ENCODE measurements at regions not wholly inside any gene's neighbourhood (a gene's known extent, or its start where the extent isn't known, plus 50 kb on each side); places are given as distances from the start of the nearest gene placed in this dataset.
"Not testable (repeated sequence)": the region's sequence is repeated elsewhere in the genome, so short reads cannot be mapped to it uniquely, and the experiment has no call there.

DNA sequence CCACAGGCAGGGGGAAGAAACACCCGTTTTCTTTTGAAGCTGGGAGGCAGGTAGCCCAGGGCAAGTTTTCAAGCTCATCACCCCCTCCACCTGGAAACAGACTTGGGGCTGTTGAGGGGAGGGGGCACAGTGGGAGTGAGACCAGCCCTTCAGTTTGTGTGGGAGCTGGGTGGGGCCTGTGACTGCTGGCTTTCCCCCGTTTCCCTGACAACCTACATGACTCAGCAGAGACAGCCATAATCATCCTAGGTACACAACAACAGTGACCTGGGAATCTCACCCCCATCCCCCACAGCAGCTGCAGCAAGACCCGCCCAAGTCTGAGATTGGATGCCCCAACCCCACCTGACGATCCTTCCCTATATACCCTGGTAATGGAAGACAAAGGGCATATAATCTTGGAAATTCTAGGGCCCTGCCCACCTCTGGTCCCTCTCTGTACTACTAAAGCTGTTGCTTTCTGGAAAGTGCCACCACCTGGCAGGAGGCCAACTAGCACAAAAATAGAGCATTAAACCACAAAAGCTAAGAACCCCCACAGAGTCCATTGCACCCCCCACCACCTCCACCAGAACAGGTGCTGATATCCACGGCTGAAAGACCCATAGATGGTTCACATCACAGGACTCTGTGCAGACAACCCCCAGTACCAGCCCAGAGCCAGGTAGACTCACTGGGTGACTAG lies 422.2 kb upstream of the SGO1 start:
- no peak for DNase-seq

GRCh38 chr3:20604659-20605058 lies 418.7 kb upstream of the SGO1 start:
- no peak for DNase-seq

GRCh38 chr3:20589275-20589674 lies 403.3 kb upstream of the SGO1 start:
- DNase-seq, result no peak

DNA sequence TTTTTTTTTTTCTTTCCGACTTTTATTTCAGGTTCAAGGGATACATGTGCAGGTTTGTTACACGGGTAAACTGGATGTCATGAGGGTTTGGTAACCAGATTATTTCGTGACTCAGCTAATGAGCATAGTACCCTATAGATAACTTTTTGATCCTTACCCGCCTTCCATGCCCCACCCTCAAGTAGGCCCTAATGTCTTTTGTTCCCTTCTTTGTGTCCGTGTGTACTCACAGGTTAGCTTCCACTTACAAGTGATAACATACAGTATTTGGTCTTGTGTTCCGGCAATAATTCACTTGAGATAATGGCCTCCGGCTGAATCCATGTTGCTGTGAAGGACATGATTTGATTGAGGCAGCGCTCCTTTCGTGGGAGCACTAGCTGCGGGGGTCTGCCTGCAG lies 402.8 kb upstream of the SGO1 start:
- DNase-seq, result no peak

DNA sequence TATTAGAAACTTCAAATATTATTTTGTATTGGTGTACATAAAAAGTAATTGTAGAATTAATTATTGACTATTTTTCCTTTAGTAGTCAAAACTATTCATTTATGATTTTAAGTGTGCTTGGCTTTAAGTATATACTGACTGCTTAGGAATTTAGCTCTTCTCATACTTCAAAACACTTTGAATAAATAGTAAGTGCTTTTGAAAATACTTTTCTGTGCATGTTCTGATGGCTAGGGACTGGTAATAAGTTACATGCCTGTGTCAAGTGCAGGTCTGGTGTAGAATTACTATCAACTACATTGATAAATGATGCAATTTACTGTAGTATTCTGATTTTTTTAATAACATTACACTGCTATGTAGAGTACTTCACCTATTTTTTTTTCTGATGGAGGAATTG lies 397.6 kb upstream of the SGO1 start:
- DNase-seq, result no peak

DNA sequence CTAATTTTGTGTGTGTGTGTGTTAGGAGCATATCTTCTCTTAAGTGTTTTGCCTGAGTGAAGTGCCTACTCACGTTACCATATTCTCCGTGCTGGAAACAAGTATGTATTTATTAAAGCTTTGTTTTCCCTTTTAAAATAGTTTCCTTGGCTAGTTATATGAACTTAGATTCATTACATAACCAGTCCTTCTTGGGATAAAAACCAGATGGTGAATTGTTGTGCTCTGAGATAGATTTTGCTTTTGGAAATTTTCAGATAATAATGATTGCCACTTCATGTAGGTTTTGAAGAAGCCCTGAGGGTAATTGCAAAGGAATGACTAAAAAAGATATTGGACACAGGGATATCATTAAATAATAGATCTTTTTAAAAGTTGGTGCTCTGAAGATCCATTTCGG lies 390.2 kb upstream of the SGO1 start:
- DNase-seq, result no peak

DNA sequence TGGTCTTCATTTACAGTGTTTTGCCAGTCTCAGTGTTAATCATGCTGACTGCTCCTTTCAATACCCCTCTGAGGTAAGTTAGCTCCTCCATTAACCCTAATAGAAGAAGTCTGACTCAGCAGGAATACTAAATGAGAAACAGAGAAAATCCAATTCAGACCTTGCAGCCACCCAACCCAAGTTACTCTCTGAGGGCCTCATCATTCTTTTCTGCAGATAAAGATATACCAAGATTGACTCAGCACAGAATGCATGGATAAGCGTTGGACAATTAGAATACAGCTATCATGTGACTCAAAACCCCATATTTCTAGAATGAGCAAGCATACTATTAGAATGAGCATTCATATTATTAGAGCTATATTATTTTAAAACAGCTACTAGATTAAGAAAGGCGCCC lies 389.1 kb upstream of the SGO1 start:
- DNase-seq, result no peak

- no peak for DNase-seq
These were observed 388.7 kb upstream of the SGO1 start for GRCh38 chr3:20574746-20575145.

GRCh38 chr3:20573175-20573574 lies 387.2 kb upstream of the SGO1 start:
- DNase-seq, result no peak

DNA sequence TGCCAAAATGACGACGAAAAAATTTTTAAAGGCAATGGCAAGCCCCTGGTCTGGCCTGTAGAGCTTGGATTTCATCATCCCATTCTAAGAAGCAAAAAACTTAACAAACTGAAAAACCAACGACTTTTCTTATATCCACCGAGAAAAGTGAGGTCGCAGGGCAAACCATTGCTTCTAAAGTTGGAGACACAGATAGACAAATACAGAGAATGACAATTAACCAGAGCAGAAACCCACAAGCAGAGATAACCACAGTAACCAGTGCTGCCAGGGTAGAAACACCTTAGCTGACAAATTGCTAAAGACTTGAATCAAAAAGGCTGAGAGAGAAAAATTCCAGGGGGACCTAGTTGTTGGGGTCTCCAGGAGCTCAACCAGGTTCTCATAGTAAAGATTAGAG lies 386.5 kb upstream of the SGO1 start:
- no peak for DNase-seq

GRCh38 chr3:20569310-20569709 lies 383.3 kb upstream of the SGO1 start:
- DNase-seq, result no peak

GRCh38 chr3:20564966-20565365 lies 379.0 kb upstream of the SGO1 start:
- no peak for DNase-seq

DNA sequence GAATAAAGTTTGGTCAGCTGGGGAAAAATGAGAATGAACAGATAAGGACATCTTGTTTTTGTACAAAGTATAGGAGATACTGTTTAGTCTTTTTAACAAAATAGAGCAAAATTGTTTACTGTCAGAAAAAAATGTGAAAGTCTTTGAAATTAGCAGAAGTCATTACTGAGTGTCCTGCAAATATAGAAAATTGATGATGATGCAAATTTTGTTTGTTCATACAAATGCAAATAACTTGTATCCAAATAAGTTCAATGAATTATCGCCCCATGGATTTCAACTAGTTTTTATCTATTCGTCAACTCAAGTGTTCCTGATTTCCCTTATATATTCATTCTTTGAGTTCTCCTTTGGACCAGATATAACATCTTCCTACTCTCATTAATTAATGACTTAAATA lies 378.0 kb upstream of the SGO1 start:
- no peak for DNase-seq

DNA sequence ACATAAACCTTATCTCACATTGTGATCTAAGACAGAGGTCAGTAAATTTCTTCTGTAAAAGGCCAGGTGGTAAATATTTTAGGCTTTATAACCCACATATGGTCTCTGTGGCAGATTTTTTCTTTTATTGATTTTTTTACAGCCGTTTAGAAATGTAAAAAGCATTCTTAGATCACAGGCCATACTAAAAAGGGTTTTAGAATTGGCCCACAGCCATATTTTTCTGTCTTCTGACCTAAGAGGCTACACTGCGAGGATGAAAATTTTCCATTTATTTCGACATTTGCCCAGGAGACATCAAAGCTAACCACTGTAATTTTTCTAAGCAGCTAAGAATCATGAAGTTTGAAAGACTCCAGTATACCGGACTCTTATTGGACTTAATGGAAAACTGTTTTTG lies 377.2 kb upstream of the SGO1 start:
- DNase-seq, result no peak

- DNase-seq, result no peak
These were observed 375.2 kb upstream of the SGO1 start for GRCh38 chr3:20561166-20561565.

- DNase-seq, result not testable (repeated sequence)
These were observed 374.4 kb upstream of the SGO1 start for GRCh38 chr3:20560446-20560845.

- DNase-seq, result no peak
These were observed 372.2 kb upstream of the SGO1 start for GRCh38 chr3:20558161-20558560.

GRCh38 chr3:20556661-20557060 lies 370.7 kb upstream of the SGO1 start:
- no peak for DNase-seq

GRCh38 chr3:20552605-20553275 lies 366.7 kb upstream of the SGO1 start:
- no peak for DNase-seq

DNA sequence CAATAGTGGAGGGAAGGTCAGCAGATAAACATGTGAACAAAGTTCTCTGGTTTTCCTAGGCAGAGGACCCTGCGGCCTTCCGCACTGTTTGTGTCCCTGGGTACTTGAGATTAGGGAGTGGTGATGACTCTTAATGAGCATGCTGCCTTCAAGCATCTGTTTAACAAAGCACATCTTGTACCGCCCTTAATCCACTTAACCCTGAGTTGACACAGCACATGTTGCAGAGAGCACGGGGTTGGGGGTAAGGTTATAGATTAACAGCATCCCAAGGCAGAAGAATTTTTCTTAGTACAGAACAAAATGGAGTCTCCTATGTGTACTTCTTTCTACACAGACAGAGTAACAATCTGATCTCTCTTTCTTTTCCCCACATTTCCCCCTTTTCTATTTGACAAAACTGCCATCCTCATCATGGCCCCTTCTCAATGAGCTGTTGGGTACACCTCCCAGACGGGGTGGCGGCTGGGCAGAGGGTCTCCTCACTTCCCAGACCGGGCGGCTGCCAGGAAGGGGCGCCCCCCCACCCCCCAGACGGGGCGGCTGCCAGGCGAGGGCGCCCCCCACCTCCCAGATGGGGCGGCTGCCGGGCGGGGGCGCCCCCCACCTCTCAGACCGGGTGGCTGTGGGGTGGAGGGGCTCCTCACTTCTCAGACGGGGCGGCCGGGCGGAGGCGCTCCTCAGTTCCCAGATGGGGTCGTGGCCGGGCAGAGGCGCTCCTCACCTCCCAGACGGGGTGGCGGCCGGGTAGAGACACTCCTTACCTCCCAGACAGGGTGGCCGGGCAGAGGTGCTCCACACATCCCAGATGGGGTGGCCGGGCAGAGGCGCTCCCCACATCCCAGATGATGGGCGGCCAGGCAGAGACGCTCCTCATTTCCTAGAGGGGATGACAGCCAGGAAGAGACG lies 361.6 kb upstream of the SGO1 start:
- not testable (repeated sequence) for DNase-seq

- no peak for DNase-seq
These were observed 360.6 kb upstream of the SGO1 start for GRCh38 chr3:20546636-20547035.

GRCh38 chr3:20543535-20544226 lies 357.7 kb upstream of the SGO1 start:
- DNase-seq, result no peak

- no peak for DNase-seq
These were observed 354.1 kb upstream of the SGO1 start for GRCh38 chr3:20540066-20540465.
